ENCODE measurements at regions not wholly inside any gene's neighbourhood (a gene's known extent, or its start where the extent isn't known, plus 50 kb on each side); places are given as distances from the start of the nearest gene placed in this dataset.
"Not testable (repeated sequence)": the region's sequence is repeated elsewhere in the genome, so short reads cannot be mapped to it uniquely, and the experiment has no call there.

GRCh38 chr3:152650923-152651322 lies 184.0 kb upstream of the P2RY1 start:
- not testable (repeated sequence) for H2AFZ ChIP-seq; H3K9me3 Mint-ChIP-seq; H3K27ac ChIP-seq (ENCODE audit: low read depth); H3K4me2 ChIP-seq; H3K27ac Mint-ChIP-seq; H4K20me1 ChIP-seq (replicated peaks; ENCODE audit: insufficient read depth); H3K27me3 ChIP-seq (ENCODE audit: insufficient read depth); H3K4me3 ChIP-seq; H3K79me2 ChIP-seq (replicated peaks; ENCODE audit: insufficient read depth); H3F3A ChIP-seq (replicated peaks; ENCODE audit: low read depth); H3K27me3 Mint-ChIP-seq (ENCODE audit: insufficient read depth, low read depth, poor library complexity); H3K36me3 Mint-ChIP-seq (ENCODE audit: low read depth); ATAC-seq; H3K36me3 ChIP-seq (ENCODE audit: insufficient read depth); H3K4me3 Mint-ChIP-seq; DNase-seq (ENCODE audit: low spot score); H3K9me2 ChIP-seq (ENCODE audit: insufficient read depth)
- peaks cover 24% of the 10 kb centered on the region for H3K4me1 ChIP-seq (ENCODE audit: insufficient read depth)
- H3K4me1 Mint-ChIP-seq = peaks cover 37% of the 10 kb centered on the region

DNA sequence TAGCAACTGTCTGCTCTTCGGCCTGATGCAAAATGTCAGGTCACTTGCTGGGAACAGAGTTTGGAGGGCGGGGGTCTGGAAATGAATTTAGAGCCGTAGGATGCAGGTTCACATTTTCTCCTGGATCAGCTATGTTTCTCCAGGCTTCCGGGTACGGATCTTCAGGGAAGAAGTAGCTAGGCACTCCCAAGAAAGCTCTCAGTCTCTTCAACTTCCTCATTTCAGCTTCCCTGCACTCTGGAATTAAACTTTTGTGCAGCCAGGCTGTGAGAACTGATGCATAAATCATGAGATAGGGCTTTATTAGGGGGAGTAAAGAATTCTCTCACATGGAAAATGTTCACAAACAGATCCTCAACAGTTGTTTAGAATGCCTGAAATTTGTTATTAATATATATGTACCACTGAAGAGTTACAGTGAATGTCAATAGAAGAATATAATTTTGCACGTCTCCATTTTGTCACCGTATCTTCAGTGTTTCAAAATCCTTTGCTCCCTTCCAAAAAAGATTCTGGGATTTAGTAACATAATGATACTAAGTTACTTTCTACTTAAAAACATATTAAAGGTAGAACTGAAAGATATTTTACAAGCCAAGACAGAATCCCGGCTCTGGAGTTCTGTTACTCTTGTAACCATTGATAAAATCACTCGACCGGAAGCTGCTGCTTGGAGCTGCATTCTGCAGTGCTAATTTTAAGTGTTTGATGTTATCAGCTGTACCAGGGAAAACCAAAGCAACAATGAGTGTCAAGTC lies 178.5 kb upstream of the P2RY1 start:
- Histone ChIP-seq H3K4me2 (peak overlapping the region; percentile 3), H3K27me3 (ENCODE audit: insufficient read depth) (no peaks in the 10 kb centered on the region), H3F3A (replicated peaks; ENCODE audit: low read depth) (no peaks in the 10 kb centered on the region), H3K79me2 (replicated peaks; ENCODE audit: insufficient read depth) (no peaks in the 10 kb centered on the region), H3K9me2 (ENCODE audit: insufficient read depth) (no peaks in the 10 kb centered on the region), H3K27ac (ENCODE audit: low read depth) (peak overlapping the region; percentile 27), H3K4me3 (no peak overlapping the region), H3K36me3 (ENCODE audit: insufficient read depth) (peaks cover under 1% of the 10 kb centered on the region; the same call in 1 of the 2 replicates), H4K20me1 (replicated peaks; ENCODE audit: insufficient read depth) (no peaks in the 10 kb centered on the region), H3K4me1 (ENCODE audit: insufficient read depth) (peaks cover 59% of the 10 kb centered on the region), H2AFZ (peak overlapping the region; percentile 4; the same call in 1 of the 2 replicates)
- peak overlapping the region; percentile 40; the same call in 2 of the 3 replicates for H3K4me3 Mint-ChIP-seq
- H3K4me1 Mint-ChIP-seq = peaks cover 53% of the 10 kb centered on the region
- peaks cover 6% of the 10 kb centered on the region for H3K9me3 Mint-ChIP-seq
- H3K36me3 Mint-ChIP-seq (ENCODE audit: low read depth) = peaks cover 4% of the 10 kb centered on the region
- no peaks in the 10 kb centered on the region for H3K27me3 Mint-ChIP-seq (ENCODE audit: insufficient read depth, low read depth, poor library complexity)
- peak; percentile 55 for ATAC-seq
- no peak for TF ChIP-seq ZNF114 (CRISPR knock-in tag; IDR thresholded peaks at IDR 0.05)
- TF ChIP-seq EZH2phosphoT487 (IDR thresholded peaks at IDR 0.05; ENCODE audit: unreplicated experiment) = no peak
- TF ChIP-seq, protein P1, sequence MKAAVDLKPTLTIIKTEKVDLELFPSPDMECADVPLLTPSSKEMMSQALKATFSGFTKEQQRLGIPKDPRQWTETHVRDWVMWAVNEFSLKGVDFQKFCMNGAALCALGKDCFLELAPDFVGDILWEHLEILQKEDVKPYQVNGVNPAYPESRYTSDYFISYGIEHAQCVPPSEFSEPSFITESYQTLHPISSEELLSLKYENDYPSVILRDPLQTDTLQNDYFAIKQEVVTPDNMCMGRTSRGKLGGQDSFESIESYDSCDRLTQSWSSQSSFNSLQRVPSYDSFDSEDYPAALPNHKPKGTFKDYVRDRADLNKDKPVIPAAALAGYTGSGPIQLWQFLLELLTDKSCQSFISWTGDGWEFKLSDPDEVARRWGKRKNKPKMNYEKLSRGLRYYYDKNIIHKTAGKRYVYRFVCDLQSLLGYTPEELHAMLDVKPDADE (IDR thresholded peaks at IDR 0.05) = no peak
- TF ChIP-seq NANOG (IDR thresholded peaks at IDR 0.05; ENCODE audit: borderline replicate concordance) = no peak
- peak; percentile 49 for DNase-seq (ENCODE audit: low spot score)
- peak overlapping the region; percentile 94 for H3K27ac Mint-ChIP-seq

DNA sequence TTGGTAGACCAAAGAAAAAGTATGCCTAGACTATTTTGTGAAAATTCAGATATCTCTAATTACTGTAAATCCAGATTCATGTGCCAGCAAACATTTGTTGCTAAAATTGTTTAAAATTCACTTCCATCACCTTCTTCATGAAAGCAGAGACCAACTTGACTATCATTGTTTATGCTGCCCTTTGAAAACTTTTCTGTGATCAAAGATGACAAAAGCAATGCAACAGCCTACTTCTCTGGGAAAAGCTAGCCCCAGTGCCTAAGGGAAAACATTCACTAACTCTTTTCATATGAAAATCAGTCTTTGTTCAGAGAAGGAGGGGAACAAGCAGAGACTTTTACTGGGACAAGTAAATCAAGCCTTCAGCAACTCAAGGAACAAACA lies 178.0 kb upstream of the P2RY1 start:
- H3K36me3 Mint-ChIP-seq (ENCODE audit: low read depth) = peaks cover 8% of the 10 kb centered on the region
- H3K4me1 Mint-ChIP-seq = peaks cover 50% of the 10 kb centered on the region
- peaks cover 55% of the 10 kb centered on the region for H3K4me1 ChIP-seq (ENCODE audit: insufficient read depth)
- H3K27me3 Mint-ChIP-seq (ENCODE audit: insufficient read depth, low read depth, poor library complexity) = no peaks in the 10 kb centered on the region
- TF ChIP-seq ZNF331 (CRISPR knock-in tag; IDR thresholded peaks at IDR 0.05; ENCODE audit: low read depth) (no peak), NANOG (IDR thresholded peaks at IDR 0.05; ENCODE audit: borderline replicate concordance) (peak; percentile 73), ZNF462 (CRISPR knock-in tag; IDR thresholded peaks at IDR 0.05) (peak; percentile 52; the same call in 1 of the 2 replicates)
- no peaks in the 10 kb centered on the region for H4K20me1 ChIP-seq (replicated peaks; ENCODE audit: insufficient read depth)
- H2AFZ ChIP-seq = no peak overlapping the region
- peak overlapping the region; percentile 40 for H3K4me3 Mint-ChIP-seq
- H3K27me3 ChIP-seq (ENCODE audit: insufficient read depth) = no peaks in the 10 kb centered on the region
- H3K27ac Mint-ChIP-seq = peak overlapping the region; percentile 94
- H3K27ac ChIP-seq (ENCODE audit: low read depth) = peak overlapping the region; percentile 71
- H3K4me3 ChIP-seq = no peak overlapping the region
- H3K4me2 ChIP-seq = peak overlapping the region; percentile 3
- DNase-seq (ENCODE audit: low spot score) = peak; percentile 84
- H3K9me2 ChIP-seq (ENCODE audit: insufficient read depth) = no peaks in the 10 kb centered on the region
- H3K79me2 ChIP-seq (replicated peaks; ENCODE audit: insufficient read depth) = no peaks in the 10 kb centered on the region
- no peaks in the 10 kb centered on the region for H3F3A ChIP-seq (replicated peaks; ENCODE audit: low read depth)
- H3K36me3 ChIP-seq (ENCODE audit: insufficient read depth) = peaks cover 2% of the 10 kb centered on the region; the same call in 1 of the 2 replicates
- peak; percentile 94 for ATAC-seq
- peaks cover 9% of the 10 kb centered on the region for H3K9me3 Mint-ChIP-seq
